HG02763 (cell line): ENCODE measurements at regions not wholly inside any gene's neighbourhood (a gene's known extent, or its start where the extent isn't known, plus 50 kb on each side); places are given as distances from the start of the nearest gene placed in this dataset.

Source experiments
- ATAC-seq: cut with Tn5 transposase; IDR thresholded peaks from one replicate; pipeline ENCODE4 v1.9.1; 2021; ENCODE audit warnings: mild to moderate bottlenecking, moderate library complexity; ENCODE audit not compliant: unreplicated experiment

DNA sequence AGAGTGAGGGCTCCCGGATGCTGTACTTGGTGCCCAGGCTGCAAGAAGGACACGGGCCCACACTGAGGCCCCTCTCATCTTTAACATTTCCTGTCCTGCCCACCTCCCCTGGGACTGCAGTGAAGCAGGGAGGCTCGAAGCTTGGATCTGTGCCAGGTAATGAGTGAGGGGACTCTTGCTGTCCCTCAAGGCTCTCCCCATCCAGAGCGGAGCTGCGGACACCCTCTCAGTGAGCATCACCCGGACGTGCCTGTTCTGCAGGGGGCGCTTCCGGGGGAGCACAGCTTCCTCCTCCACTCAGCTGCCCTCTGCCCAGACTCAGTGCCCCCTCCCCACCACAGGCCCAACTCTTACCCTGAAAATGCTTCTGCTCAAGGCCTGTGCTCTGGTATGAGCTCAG, 150.0 kb upstream of the MYCN start:
- no peak for ATAC-seq

DNA sequence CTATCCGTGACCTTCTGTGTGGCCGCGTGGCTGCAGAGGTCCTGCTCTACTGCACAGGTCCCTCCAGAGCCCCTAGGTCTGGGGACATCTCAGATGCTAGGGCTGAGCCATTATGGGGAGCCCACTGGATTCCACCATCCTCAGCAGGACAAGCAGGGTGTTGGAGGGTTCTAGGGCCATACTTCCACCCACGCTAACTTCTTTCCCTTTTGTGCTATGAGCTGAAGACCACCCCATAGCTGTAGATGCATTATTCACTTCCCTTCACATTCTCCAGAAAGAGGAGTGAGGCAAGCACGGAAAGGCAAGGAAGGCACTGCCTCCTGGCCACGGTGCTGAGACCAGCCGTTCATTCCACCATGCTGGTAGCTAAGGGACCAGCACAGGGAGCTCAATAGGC, 149.5 kb upstream of the MYCN start:
- no peak for ATAC-seq

DNA sequence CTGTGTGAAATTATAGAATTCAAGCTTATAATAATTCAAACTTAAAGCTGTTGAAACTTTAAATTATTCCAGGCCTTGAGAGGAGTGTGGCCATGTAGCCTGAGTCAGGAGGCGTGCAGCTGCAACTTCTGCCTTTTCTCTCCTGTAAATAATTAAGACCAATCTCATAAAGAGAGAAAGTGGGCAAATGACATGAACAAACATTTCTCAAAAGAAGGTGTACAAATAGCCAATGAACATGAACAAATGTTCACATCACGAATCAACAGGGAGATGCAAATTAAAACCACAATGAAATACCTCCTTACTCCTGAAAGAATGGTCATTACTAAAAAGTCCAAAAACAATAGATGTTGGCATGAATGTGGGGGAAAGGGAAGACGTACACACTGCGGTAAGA, 149.1 kb upstream of the MYCN start:
- ATAC-seq = no peak

DNA sequence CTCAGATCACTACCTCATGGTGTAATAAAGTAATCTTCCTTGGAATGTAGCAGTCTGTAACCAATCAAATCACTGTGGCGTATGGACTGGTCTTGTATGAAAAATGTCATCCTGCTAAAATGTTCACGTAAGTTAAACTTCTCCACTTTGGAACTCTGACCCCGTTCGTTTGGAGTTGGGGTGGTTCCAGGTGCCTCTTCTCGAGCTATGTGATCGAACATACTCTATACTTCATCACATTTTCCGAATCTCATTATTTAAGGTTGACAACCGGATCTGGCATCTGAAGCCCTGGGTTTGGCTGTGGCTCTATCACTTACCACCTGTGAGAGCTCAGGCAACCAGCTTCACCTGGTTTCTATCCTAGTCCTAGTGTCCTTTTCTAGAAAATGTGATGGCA, 148.0 kb upstream of the MYCN start:
- ATAC-seq = no peak

- no peak for ATAC-seq
Observed at GRCh38 chr2:15793078-15793913, 147.1 kb upstream of the MYCN start.

DNA sequence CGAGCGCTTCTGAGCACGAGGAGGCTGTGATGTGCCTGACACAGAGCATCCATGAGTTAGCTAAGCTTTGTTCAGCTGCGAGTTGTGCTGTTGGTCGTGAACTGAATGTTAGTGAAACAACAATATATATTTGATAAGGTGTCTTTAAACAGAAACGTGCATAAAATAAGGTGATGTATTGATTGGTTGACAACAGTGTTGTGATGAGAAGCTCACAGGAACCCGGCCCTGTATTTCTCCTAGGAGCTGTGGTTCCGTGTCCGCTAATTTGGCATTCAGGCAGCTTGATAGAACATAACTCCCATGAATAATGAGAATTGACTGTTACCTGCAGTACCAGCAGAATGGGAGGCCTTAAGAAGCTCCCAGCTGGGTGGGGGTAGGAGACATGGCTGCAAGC, 146.4 kb upstream of the MYCN start:
- ATAC-seq = no peak

- no peak for ATAC-seq
Observed at GRCh38 chr2:15794608-15795134, 145.7 kb upstream of the MYCN start.

- ATAC-seq = no peak
Observed at GRCh38 chr2:15795426-15795825, 144.9 kb upstream of the MYCN start.

DNA sequence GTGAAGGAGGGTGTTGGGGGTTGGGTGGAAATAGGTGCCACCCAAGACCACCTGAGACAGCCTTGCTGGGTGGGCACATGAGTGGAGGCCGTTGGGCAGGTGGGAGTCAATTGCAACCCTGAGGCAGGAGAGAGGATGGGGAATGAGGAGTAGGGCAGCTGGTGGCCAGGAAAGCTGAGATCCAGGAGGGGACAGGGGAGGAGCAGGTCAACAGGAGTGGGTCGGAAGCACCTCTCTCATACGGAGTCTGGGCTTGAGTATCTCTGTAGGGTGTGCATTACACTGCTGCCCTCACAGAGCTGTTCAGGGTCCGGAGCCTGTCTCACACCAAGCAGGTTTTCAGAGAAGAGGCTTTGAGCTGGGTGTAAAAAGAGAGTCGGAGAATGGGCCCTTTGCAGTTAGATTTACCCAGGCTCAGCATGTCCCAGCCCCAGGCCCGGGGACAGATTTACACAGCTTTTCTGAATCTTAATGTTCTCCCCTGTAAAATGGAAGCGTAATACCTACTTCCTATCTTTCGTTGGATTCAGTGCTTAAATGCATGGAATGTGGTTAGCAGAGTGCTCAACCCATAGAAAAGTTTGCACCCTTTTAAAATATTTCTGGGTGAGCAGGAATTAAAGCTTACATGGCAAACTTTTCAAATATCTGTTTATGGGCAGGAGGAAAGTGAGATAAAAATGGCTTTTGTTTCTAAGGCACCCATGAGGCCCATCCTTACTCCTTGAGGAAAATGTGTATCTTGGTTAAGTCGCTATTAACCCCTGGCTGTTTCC, 144.0 kb upstream of the MYCN start:
- no peak for ATAC-seq

GRCh38 chr2:15797231-15797938, 143.0 kb upstream of the MYCN start:
- ATAC-seq = no peak

- ATAC-seq = no peak
Observed at GRCh38 chr2:15797939-15798281, 142.4 kb upstream of the MYCN start.

GRCh38 chr2:15798701-15799431, 141.5 kb upstream of the MYCN start:
- no peak for ATAC-seq

DNA sequence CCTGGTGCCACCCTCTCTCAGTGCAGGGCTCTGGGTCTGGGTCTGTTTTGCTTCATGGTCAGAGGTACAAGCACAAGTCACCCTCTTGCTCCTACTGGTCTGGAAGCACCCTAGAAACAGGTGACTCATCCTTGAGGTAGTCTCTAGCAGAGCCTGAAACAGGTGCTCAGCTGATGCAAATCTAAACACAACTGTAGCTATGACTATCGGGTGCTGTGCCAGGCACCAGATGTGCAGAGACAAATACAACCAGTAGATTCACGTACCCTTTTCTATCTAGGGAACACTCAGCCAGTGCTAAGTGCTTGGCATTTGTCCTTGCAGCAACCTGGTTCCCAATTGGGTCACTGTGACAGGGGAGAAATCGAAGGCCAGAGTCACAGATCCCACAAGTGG, 140.9 kb upstream of the MYCN start:
- peak; percentile 63 for ATAC-seq

- ATAC-seq = no peak
Observed at GRCh38 chr2:15800495-15801329, 139.6 kb upstream of the MYCN start.

DNA sequence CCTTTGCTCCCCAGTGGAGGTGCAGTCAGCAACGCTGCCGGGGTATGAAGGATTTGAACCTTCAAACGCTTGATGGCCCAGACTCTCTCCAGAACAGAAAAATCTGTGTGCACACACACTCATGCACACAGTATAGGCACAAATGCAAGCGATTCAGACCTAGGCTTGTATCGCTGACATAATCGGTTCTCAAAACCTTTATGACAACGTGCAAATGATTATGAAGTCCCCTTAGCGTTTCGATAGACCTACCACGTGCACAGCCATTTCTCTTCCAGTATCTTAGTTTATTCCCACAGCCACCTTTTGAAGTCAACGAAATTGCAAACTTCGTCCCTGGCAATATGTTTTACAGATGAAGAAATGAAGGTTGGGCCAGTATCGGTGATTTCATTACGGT, 138.9 kb upstream of the MYCN start:
- no peak for ATAC-seq

GRCh38 chr2:15801904-15802303, 138.4 kb upstream of the MYCN start:
- no peak for ATAC-seq

GRCh38 chr2:15802657-15803542, 137.4 kb upstream of the MYCN start:
- ATAC-seq = no peak

DNA sequence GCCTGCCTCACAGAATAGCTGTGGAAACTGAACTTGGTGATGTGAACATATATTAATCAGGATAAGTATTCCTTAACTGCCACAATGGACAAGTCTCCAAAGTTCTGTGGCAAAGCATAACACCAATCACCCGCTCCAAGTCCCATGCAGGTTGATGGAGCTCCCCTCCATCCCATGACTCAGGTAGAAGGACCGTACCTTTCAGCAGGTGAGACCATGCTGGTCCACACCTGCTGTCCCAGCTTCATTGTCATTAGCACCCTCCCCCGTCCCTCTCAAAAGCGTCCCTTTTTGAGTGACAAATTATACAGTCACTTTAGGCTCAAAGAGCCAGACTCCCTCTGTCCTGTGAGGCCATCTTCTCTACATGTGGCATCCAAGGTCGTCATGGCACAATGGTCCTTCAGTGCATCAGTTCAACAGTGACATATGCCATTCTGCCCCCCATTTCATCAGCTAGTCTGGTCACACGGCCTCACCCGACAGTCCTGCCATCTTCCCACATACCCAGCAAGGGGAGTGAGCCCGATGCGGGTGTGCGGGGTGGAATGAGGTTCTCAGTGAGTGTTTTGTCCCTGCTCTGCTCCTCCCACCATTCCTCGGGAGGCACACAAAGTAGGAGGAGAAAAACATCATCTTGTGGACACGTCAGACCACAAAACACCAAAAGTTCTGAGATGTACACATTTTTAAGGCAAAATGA, 136.7 kb upstream of the MYCN start:
- no peak for ATAC-seq
